GM12873 (cell line): ENCODE measurements at regions not wholly inside any gene's neighbourhood (a gene's known extent, or its start where the extent isn't known, plus 50 kb on each side); places are given as distances from the start of the nearest gene placed in this dataset.

Experiments
- TF ChIP-seq, protein P1 (sequence below): IDR thresholded peaks from 2 replicates; pipeline ENCODE4 v1.5.1; 2012; ENCODE audit warnings: low read depth, mild to moderate bottlenecking, moderate library complexity, low read length, control low read depth; ENCODE audit not compliant: insufficient read depth; ENCODE audit errors: missing control alignments

DNA sequence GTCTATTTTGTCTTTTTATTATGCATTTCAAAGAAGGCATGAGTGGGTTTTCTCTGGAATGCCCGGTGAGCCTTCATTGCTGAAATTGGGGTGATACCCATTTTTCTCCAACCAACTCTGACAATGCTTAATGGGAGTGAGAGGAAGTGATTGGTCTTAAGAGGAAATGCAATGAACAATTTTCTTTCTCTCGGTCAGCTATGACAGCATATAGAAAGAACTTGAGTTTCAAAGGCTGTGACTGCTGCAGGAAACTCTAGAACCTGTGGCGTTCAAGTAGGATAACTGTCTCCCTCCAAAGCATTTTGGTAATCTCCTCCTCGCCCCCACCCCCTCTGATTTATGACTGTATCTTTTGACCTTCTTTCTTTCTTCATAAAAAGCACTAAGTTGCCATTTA is 155.9 kb downstream of the LYPLAL1 start:
- TF ChIP-seq, protein P1, sequence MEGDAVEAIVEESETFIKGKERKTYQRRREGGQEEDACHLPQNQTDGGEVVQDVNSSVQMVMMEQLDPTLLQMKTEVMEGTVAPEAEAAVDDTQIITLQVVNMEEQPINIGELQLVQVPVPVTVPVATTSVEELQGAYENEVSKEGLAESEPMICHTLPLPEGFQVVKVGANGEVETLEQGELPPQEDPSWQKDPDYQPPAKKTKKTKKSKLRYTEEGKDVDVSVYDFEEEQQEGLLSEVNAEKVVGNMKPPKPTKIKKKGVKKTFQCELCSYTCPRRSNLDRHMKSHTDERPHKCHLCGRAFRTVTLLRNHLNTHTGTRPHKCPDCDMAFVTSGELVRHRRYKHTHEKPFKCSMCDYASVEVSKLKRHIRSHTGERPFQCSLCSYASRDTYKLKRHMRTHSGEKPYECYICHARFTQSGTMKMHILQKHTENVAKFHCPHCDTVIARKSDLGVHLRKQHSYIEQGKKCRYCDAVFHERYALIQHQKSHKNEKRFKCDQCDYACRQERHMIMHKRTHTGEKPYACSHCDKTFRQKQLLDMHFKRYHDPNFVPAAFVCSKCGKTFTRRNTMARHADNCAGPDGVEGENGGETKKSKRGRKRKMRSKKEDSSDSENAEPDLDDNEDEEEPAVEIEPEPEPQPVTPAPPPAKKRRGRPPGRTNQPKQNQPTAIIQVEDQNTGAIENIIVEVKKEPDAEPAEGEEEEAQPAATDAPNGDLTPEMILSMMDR: no peak

DNA sequence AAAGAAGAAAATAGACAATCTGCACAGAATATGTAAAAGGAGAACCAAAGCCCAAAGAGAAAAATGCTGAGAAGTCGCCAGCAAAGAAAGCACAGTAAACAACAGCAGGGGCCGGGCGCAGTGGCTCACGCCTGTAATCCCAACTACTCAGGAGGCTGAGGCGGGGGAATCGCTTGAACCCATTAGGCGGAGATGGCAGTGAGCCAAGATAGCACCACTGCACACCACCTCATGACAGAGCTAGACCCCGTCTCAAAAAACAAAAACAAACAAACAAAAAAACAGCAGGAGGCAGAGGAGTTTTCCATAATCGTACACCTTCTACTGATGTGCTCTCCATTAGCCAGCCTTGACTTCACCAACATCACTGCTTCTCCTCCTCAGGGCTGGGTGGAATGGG is 153.2 kb downstream of the LYPLAL1 start:
- TF ChIP-seq, protein P1: no peak

DNA sequence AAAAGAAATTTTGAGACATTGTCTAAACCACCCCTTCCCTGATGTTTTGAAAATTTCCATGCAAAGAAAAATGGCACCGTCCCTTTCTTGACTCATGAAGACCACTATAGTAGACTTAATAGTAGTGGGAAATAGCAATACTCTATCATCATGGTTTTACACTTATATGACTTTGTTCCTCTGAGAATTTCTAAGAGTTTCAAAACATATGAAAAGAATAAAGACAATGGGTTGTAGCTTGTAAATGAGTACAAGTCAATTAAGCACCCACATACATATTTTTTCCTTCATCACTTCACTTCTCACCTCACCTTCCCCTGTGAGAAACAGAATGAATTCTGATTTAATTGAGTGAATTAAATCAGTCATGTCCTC is 151.7 kb downstream of the LYPLAL1 start:
- TF ChIP-seq, protein P1: no peak

DNA sequence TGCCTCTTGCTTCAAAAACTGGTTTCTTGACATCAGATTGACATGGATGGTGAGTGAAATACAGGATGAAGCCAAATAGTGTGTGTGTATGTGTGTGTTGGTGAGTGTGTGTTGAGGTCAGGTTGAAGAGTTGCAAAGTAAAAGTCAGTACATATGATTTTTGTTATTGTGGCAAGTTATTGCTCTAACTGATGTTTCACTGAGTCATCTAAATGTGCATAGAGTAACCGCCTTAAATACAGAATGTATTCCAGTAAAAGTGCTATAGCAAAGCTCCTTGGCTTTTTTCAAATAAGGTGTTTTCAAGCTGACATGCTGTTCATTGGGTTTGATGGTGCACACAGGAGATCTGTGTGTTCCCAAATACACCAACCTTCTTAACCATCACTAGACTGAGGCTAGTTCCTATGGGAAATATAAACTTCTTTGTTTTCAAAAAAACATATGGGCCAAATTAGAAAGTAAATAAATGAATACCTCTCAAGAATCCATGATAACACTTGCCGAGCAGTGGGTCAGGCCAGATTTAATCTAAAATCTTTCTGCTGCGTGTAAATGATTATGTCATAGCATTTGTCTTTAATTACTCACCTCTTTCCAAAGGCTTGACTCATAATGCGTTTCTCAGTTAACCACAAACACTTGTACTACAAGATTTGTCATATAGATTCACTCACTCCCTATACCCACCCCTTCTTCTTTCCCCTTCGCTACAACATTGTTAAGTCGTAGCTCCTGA is 151.1 kb downstream of the LYPLAL1 start:
- TF ChIP-seq, protein P1: no peak

DNA sequence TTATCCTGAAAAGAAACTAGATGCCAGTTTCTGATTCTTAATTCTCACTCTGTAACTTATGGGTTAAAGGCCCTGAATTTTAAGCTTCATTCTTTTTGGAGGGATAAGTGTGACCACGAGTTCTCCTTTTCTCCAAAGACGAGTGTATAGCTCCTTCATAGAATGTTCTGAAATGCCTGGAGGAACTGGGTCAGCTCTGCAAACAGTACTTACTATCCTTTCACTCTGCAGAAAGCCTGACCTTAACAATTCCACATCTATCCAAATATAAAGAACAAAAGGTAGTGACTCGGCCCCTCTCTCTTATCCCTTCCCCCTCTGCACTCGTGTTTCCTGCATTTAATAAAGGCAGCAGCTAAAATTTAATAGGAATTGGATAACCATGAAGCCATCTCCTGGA is 150.5 kb downstream of the LYPLAL1 start:
- TF ChIP-seq, protein P1: no peak

DNA sequence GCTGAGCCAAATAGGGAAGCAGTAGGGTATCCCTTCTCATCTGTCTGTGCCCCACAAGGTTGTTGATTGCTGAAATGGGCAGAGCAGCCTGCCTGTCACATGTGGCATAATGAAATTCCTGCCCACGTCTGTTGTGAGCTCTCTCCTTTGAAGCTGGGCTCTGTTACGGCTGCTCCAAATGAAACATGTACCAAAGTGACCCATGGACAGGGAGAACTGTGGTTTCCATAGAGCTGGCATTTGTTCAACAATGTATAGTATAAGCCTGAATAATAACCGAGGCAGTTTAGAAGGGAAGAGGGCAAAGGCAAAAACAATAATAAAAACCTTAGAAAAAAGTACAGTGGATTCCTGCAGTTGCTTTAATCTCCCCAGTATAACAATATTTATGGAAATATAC is 149.7 kb downstream of the LYPLAL1 start:
- TF ChIP-seq, protein P1: no peak

DNA sequence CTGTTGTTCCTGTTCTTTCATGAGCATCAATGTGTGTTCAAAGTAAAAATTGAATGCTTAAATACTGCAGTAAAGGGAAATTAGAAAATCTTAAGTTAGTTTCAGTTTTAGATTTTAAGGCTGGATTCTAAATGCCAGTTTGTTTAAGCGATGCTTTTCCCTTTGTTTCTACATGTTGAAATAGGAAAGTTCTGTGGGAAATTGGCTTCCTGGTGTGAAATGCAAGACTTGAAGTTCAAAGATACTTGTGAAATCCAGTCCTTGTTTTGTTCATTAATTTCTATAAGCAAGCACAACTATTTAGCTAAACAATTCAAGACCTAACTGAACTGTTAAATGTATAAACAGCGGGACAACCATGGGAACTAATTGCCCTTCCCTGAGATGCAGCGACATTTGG is 149.1 kb downstream of the LYPLAL1 start:
- TF ChIP-seq, protein P1: no peak
